ENCODE measurements at regions not wholly inside any gene's neighbourhood (a gene's known extent, or its start where the extent isn't known, plus 50 kb on each side); places are given as distances from the start of the nearest gene placed in this dataset.

GRCh38 chr11:87866951-87867350 lies 308.3 kb downstream of the RAB38 start:
- TF ChIP-seq CTCF (IDR thresholded peaks at IDR 0.05): no peak

GRCh38 chr11:87861030-87861429 lies 314.2 kb downstream of the RAB38 start:
- no peak for TF ChIP-seq CTCF (IDR thresholded peaks at IDR 0.05)

DNA sequence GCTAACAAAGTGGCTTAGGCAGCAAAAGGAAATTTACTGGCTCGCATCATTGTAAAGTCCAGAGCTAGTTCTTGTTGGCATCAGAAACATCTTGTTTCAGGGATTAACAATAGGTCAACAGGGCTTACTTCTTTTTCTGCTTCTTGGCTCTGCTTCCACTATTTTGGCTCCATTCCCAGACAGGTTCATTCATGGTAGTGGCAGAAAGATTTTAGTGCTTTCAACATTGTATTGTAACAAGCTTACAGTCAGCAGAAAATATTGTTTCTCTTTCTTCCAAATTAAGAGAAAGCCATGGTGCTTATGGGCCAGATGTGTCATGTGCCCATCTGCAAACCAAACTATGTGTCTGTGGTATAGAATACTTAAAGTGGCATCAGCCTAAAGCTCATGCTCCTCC lies 315.6 kb downstream of the RAB38 start:
- TF ChIP-seq CTCF (IDR thresholded peaks at IDR 0.05): no peak

DNA sequence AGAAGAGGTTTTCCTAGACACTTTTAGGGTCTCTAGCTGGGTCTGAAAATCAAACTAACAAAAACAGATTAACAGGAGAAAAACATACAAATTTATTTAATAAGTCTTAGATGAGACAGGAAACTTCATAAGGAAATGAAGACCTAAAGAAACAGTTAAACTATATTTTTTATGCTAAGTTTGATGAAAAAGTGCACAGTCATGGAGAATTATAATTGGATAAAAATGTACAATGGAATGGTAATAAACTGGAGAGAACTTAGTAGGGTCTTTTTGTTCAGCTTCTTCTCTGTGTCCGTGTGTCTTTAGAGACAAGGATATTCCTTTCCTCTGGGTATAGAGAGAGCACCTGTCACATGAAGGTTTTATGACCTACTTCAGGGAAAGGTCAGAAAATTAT lies 323.4 kb downstream of the RAB38 start:
- TF ChIP-seq CTCF (IDR thresholded peaks at IDR 0.05): no peak

- no peak for TF ChIP-seq CTCF (IDR thresholded peaks at IDR 0.05)
Observed at GRCh38 chr11:87851234-87851633, 324.0 kb downstream of the RAB38 start.

DNA sequence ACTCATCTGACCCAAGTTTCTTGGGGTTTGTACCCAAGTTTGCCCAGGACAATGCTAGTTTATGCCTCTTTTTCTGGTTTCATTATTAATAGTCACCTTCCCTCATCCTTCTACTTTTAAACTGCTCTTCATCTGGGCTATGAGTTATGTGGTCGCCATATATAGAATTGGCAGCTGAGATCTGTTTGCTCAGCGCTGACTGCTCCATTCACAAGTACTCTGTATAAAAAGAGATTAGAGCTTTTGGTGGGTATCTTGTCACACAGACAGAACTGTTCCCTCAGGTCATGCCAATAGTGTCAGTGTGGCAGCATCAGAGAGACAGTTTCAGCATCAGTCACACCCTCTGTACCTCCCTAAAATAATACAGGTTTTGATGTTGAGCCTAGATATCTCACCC lies 326.0 kb downstream of the RAB38 start:
- no peak for TF ChIP-seq CTCF (IDR thresholded peaks at IDR 0.05)

DNA sequence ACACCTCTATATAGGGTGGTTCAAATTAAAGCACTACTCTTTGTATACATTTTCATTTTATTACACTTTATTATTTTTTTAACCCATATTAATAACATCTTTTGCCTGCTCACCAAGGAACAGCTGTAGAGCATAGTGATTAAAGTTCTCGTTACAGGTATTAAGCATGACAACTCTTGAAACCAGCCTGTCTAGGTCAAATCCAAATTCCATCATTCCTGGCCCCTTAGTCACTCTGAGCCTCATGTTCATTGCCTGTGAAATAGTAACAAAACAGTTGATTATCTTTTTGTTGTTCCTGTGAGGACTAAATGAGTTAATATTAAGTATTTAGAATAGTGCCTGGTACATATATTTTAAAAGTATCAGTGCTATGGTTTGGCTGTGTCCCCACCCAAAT lies 334.5 kb downstream of the RAB38 start:
- TF ChIP-seq CTCF (IDR thresholded peaks at IDR 0.05): no peak

DNA sequence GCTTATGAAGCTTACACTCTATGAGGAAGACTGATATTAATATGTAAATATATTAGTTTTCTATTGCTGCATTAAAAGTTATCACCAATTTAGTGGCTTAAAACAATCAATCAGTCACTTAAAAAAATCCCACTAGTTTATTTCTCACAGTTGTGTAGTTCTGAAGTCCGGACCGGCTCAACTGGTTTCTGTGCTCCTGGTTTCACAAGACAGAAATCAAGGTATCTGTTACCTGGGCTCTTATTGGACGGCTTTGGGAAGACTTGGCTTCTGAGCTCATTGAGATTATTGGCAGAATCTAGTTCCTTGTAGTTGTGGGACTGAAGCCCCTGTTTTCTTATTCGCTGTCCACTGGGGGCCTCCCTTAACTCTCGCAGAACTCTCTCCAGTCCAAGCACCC lies 343.0 kb downstream of the RAB38 start:
- no peak for TF ChIP-seq CTCF (IDR thresholded peaks at IDR 0.05)

Measured in LNCAP (cell line).